Right renal cortex interstitium (tissue), 3 donors: ENCODE measurements at regions not wholly inside any gene's neighbourhood (a gene's known extent, or its start where the extent isn't known, plus 50 kb on each side); places are given as distances from the start of the nearest gene placed in this dataset.

Experiments
- DNase-seq, 3 donors: peaks; one replicate each; pipeline ENCODE4 v3.0.0-alpha.2; 2013; ENCODE audit warnings: low read depth in 3 of 3, low spot score in 2 of 3

DNA sequence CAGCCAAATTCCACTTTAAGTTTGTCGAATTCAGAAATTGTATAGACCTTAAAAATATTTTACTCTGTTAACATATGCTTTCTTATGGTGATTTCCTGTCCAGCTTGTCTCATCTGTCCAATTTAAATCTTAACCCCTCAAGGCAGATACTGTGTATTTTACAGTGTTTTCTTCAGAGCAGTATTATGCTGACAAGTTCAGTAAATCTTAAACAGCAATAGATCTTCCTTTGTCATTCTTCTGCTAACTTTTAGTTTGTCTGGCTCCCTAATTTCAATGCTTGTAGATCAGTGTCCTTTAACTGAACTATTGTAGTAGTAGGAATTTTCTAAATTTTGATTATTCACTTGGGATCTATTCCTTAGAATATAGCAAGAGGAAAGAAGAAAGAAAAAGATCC, 52.8 kb upstream of the MEIS1 start:
- DNase-seq, result no peak

DNA sequence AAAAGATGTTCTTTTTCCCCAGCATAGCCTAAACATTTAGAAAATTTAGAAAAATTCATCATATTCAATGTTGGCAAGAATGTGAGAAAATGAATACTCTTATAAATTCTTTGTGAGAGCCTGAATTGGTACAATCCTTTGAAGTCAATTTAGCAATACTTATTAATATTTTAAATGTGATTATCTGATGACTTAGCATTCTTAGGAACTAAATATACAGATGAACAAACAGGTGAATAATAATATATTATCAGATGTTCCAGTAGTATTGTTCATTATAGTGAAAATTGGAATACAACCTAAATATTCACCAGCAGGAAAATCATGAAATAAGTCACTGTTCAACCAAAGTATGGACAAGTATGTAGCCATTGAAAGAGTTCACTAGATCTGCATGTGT, 55.5 kb upstream of the MEIS1 start:
- DNase-seq, result no peak

DNA sequence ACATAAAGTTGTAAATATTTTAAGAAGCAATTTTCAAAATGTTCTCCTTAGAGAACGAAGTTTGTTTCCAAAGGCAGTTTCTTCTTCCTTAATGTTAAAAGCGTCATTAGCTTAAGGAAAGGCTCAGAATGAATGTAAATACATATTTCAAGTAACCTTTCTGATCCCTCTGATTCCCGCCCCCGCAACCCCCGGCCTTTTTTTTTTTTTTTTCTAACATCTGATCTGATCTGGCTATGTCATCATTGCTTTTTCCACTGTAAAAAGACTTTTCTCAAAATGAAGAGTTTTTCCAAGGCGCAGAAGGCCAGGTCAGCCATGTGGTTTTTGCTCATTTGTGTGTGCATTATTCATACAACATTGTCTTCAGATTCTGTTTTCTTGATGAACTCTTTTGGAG, 57.1 kb upstream of the MEIS1 start:
- no peak for DNase-seq

DNA sequence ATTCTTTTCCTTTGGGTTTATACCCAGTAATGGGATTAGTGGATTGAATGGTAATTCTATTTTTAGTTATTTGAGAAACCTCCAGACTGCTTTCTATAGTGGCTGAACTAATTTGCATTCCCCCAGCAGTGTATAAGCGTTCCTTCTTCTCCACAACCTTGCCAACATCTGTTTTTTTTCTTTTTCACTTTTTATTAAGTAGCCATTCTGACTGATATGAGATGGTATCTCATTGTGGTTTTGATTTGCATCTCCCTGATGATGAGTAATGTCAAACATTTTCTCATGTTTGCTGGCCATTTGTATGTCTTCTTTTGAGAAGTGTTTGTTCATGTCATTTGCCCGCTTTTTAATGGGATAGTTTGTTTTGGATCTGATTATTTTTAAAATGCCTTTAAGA, 64.1 kb upstream of the MEIS1 start:
- no peak for DNase-seq

DNA sequence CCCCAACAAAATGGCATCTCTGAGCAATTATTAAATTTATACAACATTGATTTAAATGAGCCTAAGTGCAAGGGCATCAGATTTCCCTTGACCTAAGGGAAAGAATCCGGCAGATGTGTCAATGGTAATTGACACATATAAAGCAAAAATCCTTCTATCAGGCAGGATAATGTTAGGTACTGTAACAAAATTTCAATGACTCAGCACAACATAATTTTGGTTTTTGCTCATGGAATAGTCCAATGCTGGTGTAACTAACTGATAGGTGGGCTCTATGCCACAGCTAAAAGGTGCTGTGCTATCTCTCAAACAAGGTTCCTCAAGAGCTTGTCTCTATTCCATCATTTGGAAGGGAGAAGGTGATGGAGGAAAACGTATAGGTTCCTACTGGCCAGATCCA, 68.3 kb upstream of the MEIS1 start:
- DNase-seq, result no peak

DNA sequence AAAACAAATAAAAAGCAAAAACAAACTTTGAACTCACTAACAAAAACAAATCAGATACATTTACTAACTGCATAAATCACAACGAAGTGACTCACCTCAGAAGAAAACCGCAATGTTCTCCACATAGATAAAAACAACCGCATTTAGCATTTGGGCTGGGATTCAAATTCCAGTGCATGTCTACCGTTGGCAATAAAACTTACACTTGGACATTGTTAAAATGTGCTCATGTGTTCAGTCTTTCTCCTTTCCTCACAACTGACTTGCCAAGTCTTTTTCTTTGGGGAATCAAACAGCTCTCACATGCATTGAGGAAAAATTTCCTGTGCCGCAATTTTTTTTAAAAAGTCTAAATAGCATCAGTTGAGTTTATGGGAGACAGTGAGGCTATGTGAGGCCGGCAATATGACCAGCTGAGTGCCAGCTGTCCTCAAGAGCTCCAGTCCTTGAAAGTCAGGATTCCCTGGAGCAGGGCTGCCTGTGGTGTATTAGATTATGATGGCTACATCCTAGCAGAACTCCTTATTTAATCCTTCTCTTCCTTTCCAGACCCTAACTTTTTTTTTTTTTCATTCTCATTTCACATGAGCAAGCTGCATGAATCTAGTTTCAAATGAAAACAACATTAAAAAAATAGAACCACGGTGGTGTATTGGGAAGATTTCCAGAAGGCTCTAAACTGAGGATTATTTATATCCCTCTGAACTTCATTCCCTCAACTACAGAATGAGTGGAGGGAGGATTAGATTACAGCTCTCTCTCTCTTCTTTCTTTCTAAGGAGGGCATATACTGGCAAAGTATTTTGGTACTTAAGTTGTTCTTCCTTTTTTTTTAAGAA, 70.2 kb upstream of the MEIS1 start:
- DNase-seq, result peak in 1 of 3 donors; percentile 41

DNA sequence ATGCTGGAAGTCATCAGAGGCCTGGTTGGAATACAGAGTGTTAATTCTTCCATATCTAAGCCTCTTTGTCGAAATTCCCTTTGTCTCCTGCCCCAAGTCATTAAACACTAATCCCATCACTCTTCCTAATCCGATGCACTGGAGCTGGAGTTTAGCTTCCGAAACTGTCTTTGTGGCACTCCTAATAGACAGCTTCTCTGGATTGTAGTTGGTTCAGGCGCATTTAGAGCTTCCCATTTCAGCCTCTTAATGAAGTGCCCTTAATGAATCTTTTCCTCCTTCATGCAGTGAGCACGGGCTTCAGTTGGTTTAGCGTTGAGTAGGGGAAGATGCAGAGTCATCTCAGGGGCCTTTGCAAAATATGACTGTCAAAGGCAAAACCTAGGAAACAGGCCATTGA, 72.2 kb upstream of the MEIS1 start:
- no peak for DNase-seq

DNA sequence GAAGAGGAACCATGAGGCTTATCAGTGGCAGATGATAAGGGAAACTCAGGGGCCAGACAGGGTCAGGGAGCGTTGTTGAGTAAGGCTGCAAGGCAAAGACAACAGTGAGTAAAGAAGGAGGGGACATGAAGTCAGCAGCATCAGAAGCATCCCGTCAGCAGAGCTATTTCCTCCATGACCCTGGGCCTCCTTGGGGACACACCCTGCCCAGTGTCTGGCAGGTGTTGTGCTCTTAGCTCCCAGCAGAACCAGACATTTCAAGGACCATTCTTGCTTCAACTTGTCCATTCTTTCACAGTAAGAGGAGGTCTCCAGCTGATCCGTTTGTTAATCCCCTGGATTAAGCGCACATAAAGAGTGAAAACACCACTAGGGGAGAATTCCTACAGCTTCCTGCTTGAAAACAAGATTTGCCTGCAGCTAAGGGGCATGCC, 88.7 kb upstream of the MEIS1 start:
- DNase-seq, result no peak

DNA sequence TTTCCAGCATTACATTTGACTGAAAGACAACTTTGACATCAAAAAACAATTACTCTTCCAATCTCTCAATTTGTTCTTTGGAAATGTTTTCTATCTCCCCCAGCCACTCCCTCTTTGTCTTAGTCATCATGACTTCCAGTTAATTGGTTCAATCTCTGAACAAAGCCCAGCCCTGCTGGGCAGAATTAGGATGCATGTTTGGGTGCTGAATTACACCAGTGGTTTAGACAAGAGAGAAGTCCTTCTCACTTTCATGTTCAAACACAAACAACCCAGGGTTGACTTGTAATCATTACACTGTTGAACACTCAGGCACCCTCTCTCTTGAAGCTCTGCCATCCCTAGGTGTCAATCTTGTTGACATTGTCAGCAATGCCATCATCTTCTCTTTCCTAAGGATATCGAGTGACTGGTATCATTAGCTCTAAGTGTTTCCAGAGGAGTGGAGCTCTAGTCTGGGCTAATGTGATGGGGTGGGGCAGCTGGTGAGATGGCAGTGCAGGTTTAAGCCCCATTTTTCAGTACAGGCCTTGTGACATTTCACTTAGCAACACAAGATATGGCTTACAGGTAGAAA, 90.8 kb upstream of the MEIS1 start:
- no peak for DNase-seq

DNA sequence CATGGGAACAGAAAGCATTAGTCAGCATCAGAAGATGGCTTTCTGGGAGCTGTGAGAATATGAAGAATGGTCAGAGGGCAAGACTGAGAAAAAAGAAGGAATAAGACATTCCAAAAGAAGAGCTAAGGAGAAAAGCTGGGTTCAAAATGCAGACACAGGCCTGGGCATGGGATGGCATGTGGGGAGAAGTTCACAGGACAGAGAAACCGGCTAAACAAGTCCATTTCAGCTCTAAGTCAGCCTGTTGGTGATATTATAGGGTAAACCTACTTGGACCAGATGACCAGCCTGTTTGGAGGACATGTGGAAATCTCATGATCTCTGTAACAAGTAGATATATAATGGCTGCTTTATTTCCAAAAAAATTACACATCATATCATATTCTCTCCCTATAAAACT, 91.7 kb upstream of the MEIS1 start:
- DNase-seq, result no peak

DNA sequence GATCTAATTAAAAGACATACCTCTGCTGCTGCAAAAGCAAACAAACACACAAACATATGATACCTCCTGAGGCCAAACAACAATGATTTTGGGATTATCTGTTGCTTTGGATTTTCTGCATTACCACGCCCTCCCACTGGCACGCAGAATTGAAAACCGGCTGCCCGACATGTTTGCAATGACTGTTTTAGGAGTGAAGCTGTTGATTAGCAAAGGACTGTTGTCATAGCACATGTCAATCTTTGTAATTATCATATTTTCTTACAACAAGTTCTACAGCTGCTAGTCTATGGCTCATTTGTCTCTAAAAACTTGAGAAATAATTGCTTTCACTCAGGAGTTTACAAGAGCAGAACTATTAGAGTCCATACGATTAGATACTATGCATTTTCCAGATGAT, 94.4 kb upstream of the MEIS1 start:
- DNase-seq, result no peak

DNA sequence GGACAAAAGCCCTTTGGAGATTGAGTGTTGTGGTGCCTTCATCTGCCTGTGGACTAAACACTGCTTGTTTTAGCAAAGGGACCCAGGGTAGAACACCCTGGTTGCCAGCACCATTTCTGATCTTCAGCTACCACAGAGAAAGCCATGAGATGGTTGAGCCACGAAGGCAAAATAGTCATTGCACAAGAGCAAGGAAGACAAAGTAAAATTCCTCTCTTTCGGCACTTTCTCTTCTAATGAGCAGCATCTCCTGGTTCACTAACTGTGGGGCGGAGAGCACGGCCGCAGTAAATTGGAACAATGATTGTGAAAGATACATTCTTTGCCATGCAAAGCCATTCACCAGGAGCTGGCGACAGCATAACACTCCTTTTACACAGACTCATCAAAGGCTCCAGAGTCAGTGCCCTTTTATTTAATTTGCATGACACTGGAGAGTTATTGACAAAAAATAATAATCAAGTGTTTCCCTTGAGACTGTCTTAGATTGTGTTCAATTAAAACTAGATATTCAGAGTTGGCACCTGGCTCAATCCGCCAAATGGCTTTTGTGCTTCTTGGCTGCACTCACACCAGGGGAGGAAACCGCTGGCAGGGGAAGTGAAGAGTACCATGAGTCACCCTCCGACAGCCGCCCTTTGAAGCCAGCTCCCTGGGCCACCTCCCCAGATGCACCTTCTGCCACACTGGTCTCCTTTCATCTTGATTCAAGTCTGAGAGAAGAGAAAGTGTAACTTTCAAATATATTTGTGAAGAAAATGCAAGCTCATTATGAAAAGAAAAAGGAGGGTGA, 100.5 kb upstream of the MEIS1 start:
- no peak for DNase-seq

DNA sequence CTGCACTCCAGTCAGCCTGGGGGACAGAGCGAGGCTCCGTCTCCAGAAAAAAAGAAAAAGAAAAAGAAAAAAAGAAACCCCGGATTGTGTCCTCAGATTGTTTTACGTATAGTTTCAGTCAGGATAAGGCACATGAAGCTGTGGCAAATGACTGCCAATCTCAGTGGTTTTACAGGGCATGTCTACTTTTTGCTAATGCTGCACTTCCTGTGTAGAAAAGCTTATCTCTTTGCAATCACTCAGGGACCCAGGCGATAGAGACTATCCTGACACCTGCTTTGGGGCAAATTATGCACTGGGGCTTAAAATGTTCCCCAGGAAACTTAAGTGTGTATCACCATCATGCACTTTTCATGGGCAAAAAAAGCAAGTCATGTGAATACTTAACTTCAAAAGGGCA, 103.7 kb upstream of the MEIS1 start:
- no peak for DNase-seq

DNA sequence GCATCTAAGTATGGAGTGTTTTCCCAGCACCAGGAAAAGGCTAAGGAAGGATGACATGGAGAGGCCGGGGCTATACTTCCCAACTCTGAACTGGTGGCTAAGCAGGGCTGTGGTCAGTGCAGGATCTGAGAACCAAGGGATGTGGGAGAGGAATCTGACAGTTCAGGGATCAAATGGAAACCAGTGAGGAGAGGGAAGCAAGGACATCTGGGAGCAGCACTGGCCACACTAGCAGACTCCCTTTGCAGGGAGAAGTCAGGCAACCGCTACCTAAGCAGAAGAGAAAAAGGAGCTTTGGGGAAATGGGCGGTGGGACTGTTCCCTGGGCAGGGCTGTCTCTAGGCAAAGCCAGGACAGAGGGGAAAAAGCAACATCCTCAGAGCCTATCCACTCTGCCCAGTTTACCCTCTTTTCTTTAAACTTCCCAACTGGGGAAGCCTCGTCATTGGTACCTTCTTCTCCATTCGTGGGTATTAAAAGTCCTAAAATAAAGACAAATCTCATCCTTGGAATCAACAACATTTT, 105.8 kb upstream of the MEIS1 start:
- DNase-seq, result no peak

DNA sequence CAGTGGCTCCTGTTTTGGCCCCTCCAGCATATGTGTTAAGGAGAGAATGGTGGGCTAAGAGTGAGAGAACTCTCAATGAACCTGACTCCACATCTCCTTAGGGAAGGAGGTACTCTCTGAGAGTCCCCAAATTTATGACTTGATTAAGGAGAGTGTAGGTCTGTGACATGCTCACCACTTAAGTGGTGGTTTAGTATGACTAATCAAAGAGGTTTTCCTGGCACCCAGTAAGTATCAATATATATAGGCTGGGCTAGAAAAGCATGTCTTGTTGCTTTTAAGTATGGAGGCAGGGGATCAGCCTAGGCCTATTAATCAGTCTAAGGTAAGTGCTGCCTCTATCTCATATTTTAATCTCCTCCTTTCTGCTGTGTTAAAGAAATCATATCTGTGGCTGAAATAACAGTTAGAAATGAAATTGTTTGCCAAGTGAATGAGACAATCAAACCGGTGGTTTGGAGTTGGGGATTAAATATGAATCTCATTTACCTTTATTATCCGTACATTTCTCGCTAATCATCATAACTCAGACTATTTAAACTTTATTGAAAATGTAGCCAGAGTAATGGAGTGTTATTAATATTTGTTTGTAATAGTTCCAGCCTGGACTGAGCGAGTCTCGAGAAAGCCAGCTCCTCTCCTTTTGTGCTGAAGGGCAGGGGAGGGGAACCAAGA, 107.7 kb upstream of the MEIS1 start:
- no peak for DNase-seq

DNA sequence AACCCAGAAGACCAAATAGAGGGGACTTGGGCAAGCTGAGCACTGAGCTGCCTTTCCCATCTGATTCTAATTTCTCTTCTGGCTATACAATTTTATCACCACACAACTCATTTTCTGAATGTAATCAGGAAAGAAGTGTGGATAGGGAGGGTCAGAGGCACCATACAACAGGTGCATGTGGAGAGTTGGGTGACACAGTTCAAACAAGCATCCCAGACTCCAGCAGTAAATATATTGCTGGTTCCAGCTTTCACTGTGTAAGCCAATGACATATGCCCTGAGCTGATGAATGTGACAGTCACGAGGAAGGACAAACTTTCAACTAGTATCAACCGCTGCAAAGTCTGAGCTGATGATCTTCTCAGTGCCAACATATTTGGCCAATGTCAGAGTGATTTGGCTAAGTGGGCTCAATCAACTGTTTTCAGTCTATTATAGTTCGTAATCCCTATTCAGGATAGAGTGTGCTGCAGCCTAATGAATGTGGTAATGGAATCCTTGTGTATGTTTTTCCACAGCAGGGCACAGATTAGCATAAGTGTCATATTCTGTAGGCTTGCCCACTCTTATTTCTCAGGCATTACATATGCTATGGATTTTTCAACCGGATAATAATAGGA, 109.9 kb upstream of the MEIS1 start:
- DNase-seq, result no peak

DNA sequence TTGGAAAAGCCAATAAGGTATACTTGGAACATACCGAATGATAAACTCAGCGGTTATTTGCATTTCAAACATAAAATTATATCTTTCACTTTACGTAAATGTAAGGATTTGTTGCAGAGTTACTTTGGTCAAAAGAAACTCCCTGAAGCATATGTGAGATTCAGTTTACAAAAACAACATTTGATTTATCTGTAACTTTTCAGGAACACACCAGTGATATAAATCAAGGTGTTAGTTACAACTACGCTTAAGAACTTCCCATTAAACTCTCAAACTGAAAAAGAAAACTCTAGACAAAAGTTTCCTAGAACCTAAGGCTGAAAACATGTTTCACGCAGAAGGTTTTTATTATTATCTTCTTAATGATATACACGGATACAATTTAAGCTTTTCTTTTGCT, 110.6 kb upstream of the MEIS1 start:
- no peak for DNase-seq

DNA sequence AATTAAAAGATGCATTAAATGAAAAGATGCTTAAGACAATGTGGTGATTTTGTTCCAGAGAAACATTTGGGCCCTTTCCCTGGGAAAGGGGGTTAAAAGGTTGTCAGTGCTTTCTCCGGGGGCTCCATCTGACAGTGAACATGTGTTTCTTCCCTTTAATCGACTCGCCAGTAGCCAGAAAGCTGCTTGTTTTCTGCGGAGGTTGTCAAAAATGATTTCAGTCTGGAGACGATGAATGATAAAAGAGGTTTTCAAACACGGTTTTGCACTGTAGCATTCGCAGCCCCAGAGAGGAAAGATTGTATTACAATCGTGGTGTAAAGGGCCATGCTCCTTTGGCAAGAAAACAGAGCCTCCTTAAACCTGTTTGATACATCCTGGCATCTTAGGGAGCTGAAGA, 111.5 kb upstream of the MEIS1 start:
- no peak for DNase-seq

DNA sequence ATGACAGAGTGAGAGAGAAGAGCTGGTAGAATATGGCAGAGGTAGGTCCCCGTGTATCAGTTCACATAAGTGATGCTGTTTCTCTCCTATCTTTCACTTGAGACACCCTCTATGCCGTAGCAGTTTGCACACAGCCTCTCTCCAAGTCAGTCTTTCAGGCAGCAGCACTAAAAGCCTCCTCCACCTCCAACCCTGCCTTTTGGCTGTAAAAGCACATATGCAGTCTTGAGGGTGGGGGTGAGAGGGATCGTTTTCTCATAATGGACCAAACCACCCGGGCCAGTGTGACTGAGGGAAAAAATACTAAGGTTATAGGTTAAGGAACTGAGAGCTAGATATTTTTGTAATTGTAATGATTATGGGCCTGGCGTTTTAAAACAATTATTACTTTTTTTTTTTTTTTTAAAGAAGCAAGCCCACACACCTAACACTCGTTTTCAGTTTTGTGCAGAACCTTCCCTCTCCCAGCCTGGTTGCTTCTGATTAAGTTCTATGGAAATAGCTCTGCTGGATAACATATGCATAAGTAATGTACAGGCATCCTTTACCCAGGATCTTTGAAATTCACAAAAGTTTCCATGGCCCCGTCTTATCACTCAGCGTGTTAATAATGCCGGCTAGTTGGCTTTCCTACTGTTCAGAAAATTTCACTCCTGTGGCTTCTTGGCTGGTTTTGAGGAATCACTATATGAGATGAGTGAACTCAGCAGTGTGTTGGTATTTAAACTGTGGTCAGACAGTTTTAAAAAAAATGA, 112.2 kb upstream of the MEIS1 start:
- DNase-seq, result no peak

DNA sequence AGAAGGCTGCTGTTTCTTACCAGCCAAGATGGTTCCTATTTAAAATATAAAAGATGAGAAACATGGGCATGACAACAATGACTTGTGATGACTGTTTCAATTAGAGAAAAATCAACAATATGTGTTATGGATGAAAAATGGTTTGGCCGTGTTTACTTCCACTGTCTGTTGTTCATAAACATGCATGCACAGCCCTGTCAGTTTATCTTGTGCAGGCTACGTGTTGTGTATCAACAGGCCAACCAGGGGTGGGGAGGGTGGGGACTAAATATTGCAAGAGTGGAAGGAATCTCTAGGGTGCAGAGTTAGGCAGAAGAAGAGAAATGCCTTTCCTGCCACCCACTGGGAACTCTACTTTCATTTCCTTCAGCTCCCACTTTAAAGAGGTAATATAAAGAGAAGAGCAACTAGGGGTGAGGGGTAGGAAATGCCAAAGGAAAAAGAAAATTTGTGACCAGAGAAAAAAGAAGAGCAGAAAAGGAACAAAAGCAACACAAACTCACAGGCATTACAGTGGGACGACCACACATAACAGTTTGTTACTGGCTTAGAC, 116.8 kb upstream of the MEIS1 start:
- no peak for DNase-seq
